ENCODE measurements at regions not wholly inside any gene's neighbourhood (a gene's known extent, or its start where the extent isn't known, plus 50 kb on each side); places are given as distances from the start of the nearest gene placed in this dataset.
"Not testable (repeated sequence)": the region's sequence is repeated elsewhere in the genome, so short reads cannot be mapped to it uniquely, and the experiment has no call there.

GRCh38 chr5:124963236-124963919 is 216.9 kb upstream of the ZNF608 start:
- no peak for DNase-seq (ENCODE audit: low read depth in 2 of 2)

GRCh38 chr5:124966741-124967140 is 220.3 kb upstream of the ZNF608 start:
- DNase-seq (ENCODE audit: low read depth in 2 of 2), result not testable (repeated sequence)

GRCh38 chr5:124970381-124970780 is 223.9 kb upstream of the ZNF608 start:
- not testable (repeated sequence) for DNase-seq (ENCODE audit: low read depth in 2 of 2)

- no peak for DNase-seq (ENCODE audit: low read depth in 2 of 2)
Measured at GRCh38 chr5:124972703-124973102, 226.3 kb upstream of the ZNF608 start.

GRCh38 chr5:124973661-124974060 is 227.2 kb upstream of the ZNF608 start:
- no peak for DNase-seq (ENCODE audit: low read depth in 2 of 2)

GRCh38 chr5:124976086-124976485 is 229.6 kb upstream of the ZNF608 start:
- DNase-seq (ENCODE audit: low read depth in 2 of 2), result no peak

GRCh38 chr5:124979251-124979650 is 232.8 kb upstream of the ZNF608 start:
- DNase-seq (ENCODE audit: low read depth in 2 of 2), result no peak

GRCh38 chr5:124980163-124980941 is 233.9 kb upstream of the ZNF608 start:
- no peak for DNase-seq (ENCODE audit: low read depth in 2 of 2)

GRCh38 chr5:124981901-124982300 is 235.5 kb upstream of the ZNF608 start:
- DNase-seq (ENCODE audit: low read depth in 2 of 2), result no peak

GRCh38 chr5:124986170-124986569 is 239.7 kb upstream of the ZNF608 start:
- DNase-seq (ENCODE audit: low read depth in 2 of 2), result no peak

- DNase-seq (ENCODE audit: low read depth in 2 of 2), result no peak
Measured at GRCh38 chr5:124986667-124987066, 240.2 kb upstream of the ZNF608 start.

GRCh38 chr5:124987786-124988185 is 241.3 kb upstream of the ZNF608 start:
- DNase-seq (ENCODE audit: low read depth in 2 of 2), result not testable (repeated sequence)

- no peak for DNase-seq (ENCODE audit: low read depth in 2 of 2)
Measured at GRCh38 chr5:124990723-124991122, 244.3 kb upstream of the ZNF608 start.

GRCh38 chr5:124995421-124995820 is 249.0 kb upstream of the ZNF608 start:
- no peak for DNase-seq (ENCODE audit: low read depth in 2 of 2)

GRCh38 chr5:124996023-124996763 is 249.8 kb upstream of the ZNF608 start:
- DNase-seq (ENCODE audit: low read depth in 2 of 2), result no peak

GRCh38 chr5:124996764-124997077 is 250.3 kb upstream of the ZNF608 start:
- DNase-seq (ENCODE audit: low read depth in 2 of 2), result no peak

GRCh38 chr5:124997186-124997893 is 250.9 kb upstream of the ZNF608 start:
- DNase-seq (ENCODE audit: low read depth in 2 of 2), result no peak

- no peak for DNase-seq (ENCODE audit: low read depth in 2 of 2)
Measured at GRCh38 chr5:124998520-124998919, 252.1 kb upstream of the ZNF608 start.

GRCh38 chr5:125002727-125003598 is 256.5 kb upstream of the ZNF608 start:
- no peak for DNase-seq (ENCODE audit: low read depth in 2 of 2)

- DNase-seq (ENCODE audit: low read depth in 2 of 2), result no peak
Measured at GRCh38 chr5:125004009-125004408, 257.6 kb upstream of the ZNF608 start.

GRCh38 chr5:125005266-125005665 is 258.8 kb upstream of the ZNF608 start:
- no peak for DNase-seq (ENCODE audit: low read depth in 2 of 2)

Measured in stimulated activated CD8-positive, alpha-beta memory T cell treated with anti-CD3 and anti-CD28 coated beads, Interleukin-2, amount 100 ng/mL, for 1 hour (primary cell).